GM21367 (cell line): ENCODE measurements at regions not wholly inside any gene's neighbourhood (a gene's known extent, or its start where the extent isn't known, plus 50 kb on each side); places are given as distances from the start of the nearest gene placed in this dataset.
"Not testable (repeated sequence)": the region's sequence is repeated elsewhere in the genome, so short reads cannot be mapped to it uniquely, and the experiment has no call there.

Source experiments
- ATAC-seq: cut with Tn5 transposase; IDR thresholded peaks from one replicate; pipeline ENCODE4 v1.9.1; 2021; ENCODE audit not compliant: unreplicated experiment

DNA sequence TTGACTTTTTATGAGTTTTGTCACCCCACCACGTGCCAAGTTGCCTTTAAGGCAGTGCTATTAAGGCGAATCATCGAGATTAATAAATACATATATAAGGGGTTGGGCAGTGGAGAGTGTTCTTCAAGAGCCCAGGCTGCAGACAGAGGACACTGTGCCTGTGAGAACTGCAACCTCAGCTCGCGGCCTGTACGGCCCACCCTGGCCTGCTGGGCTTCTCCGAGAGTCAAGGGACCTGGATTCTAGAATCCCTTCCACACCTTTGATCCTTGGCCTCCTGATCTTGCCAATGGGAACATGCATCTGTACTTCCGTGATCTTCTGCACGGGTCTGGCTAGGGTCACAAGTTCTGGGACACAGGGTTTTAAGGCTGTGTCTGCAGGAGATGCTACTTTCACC lies 54.5 kb downstream of the IRX5 start:
- no peak for ATAC-seq

DNA sequence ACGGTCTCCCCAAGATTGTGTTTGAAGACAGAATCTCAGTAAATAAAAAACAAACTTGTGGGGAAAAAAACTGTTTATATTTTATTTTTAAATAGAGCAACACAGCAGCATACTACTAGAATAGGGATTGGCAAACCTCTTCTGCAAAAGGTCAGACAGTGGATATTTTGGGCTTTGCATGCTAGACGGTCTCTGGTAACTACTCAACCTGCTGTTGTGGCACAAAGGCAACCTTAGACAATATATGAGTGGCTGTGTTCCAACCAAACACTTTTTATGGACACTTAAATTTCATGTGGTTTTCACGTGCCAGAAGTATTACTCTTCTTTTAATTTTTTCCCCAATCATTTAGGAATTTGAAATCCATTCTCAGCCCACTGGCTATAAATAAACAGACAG lies 55.0 kb downstream of the IRX5 start:
- no peak for ATAC-seq

DNA sequence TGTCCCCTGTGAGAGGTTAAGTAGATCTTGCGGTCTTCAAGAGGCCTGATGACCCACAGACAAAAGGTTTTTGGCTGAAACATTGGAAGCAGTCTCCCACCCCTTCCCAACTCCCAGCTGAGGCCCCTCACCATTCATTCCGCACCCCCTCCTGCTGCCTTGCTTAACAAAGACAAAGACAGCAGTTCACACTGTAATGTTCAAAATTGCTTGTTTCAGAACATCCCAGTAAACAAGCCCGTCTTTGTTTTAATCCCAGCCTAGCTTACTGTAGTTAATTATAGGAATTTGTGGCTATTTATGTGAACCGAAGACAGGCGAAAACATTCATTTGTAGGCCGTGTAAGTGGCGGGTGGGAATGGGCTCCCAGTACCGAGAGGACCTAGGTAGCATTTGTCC lies 55.7 kb downstream of the IRX5 start:
- ATAC-seq: no peak

DNA sequence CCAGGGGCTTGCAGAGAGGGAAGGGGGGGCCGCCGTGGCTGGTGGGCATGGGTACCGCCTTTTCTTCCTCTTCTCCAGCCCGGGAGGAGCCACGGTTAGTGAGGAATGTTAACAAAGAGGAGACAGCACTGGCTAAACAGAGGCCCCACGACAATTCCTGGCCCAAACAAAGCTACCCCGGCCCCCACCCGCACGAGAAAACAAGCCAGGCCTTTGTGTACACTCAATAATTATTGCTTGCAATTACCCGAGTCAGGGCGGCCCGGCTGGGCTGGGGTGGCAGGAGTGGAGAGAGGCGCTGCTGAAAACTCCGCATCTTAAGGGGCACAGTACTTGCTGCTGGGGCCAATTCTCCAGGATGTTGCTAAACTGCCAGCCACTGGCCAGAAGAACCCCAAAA lies 56.4 kb downstream of the IRX5 start:
- no peak for ATAC-seq

DNA sequence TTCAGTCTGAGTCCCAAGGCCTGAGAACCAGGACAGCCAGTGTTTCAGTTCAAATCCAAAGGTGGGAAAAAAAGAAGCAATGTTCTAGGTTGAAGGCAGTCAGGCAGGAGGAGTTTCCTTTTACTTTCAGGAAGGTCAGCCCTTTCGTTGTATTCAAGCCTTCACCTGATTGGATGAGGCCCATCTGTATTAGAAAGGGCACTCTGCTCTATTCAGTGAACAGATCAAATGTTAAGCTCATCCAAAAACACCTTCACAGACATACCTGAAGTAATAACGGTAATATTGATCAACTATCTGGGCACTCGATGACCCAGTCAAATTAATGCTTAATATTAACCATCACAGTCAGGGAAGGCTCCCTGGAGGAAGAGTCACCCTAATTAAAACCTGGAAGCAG lies 60.9 kb downstream of the IRX5 start:
- no peak for ATAC-seq

DNA sequence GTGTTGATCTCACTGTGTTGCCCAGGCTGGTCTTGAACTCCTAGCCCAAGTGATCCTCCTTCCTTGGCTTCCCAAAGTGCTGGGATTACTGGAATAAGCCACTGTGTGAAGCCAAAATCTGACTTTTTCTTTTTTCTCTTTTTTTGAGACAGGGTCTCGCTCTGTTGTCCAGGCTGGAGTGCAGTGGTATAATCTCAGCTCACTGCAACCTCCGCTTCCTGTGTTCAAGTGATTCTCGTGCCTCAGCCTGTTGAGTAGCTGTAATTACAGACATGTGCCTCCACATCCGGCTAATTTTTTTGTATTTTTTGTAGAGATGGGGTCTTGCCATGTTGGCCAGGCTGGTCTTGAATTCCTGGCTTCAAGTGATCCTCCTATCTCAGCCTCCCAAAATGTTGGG lies 61.3 kb downstream of the IRX5 start:
- not testable (repeated sequence) for ATAC-seq

DNA sequence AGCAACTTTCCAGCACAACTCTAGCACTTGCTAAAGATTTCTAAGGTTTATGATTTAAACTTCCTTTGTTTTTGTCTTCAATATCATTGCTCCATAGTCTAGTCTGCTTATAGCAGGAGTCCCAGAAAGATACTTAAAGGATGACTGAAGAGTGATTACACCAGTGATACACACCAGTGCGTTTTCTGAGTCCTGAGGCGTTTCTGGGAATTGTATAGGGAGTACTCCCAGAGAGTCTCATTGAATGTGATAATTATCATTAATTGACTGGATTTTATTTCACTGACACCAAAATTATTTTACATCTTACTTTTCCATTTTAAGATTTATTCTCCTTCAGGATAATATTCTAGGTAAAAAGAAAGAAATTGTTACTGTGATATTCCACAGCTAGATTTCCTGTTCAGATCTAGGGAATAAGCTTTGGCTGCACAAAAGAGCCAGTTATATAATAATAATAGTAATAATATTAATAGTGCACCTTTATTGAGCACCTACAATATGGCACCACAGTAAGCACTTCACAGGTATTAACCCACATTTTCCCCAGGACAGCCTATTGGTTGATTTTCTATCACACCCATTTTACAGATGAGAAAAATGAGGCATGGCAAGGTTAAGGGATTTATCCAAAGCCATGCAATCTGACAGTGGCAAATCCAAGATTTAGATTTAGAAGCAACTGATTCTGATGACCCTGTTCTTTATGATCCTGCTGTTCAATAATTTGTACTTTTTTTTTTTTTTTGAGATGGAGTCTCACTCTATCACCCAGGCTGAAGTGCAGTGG lies 62.6 kb downstream of the IRX5 start:
- no peak for ATAC-seq

DNA sequence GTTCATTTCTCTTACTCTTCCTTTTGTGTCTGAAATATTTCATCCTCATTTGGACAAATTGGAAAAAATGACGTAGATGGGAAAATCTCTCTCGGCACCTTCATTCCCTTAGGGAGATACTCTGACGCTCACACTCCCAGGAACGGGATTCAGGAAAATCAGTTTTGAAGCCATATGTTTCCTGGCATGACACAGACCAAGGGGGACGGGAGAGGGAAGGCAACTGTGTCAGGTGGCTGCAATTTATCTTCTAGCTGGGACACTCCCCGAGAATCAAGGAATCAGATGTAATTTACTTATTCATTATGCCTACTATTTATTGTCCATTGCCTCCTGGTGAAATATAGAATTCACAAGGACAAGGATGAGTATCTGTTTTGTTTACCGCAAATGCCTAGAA lies 65.5 kb downstream of the IRX5 start:
- ATAC-seq: no peak

DNA sequence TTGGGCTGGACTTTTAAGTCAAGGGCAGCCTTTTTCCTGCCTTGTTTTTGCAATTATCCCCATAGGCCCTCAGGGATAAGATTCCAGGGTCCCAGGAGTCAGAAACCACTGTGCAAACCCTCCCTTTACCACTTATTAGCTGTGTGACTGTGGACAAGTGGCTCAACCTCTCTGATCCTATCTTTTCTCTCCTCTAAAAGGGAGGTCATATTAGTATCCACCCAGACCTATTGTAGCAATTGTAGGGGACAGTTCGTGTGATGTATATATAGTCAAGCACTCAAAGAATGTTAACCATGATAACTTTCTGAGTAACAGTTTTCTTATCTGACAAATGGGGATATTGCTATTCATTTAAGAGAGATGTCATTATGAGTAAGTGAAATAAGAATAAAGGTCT lies 68.2 kb downstream of the IRX5 start:
- no peak for ATAC-seq

DNA sequence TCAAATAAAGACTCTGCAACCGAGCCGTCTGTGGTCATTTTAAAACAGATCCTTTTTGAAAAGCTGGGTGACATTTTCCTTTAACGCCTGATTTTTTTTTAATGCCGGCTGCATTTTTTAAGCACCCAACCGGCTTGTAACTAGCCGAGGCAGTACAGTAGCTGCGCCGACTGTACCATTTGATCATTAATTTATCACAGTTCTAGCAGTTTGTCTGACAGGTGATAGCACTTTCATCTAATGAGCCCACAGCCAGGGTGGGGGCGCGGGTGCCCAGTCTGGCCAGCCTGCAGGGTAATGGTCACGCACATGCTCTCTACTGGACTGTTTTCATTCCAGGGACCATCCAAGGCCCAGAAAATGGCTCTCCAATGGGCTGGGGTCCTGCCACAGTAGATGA lies 68.8 kb downstream of the IRX5 start:
- ATAC-seq: no peak

DNA sequence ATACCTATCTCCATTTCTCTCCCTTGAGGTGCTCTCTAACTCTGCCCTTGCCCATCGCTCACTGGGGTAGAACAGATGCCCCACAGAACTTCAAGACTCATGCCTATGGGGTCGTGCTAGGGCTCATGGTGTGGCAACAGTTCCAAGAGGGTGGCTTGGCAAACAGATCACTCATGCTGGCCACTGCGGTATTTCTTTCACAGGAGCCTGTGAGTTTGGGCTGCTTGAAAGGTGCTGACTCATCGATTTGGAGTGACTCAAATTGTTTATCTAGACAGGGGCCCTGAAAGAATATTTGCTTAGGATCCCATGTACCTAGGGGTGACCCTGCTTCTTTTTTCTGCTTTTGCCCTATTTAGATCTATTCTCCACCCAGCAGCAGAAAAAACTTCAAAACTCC lies 69.9 kb downstream of the IRX5 start:
- no peak for ATAC-seq

DNA sequence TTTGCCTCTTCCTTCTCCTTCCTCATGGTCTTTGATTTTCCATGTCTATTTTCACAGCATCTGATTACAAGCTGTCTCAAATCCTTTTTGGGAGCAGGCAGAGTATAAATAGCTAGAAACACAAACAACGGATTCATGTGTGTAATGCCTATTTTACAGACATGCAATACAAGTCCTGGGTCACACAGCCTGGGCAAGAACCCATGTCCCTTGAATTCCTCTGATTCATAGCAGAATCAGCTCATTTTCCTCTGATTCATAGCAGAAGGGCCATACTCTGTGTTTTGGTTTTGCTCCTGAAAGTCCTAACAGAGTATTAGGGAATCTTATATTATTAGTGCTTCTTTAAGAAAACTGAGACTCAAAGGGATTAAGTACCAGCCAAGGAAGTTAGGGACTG lies 71.3 kb downstream of the IRX5 start:
- ATAC-seq: no peak

DNA sequence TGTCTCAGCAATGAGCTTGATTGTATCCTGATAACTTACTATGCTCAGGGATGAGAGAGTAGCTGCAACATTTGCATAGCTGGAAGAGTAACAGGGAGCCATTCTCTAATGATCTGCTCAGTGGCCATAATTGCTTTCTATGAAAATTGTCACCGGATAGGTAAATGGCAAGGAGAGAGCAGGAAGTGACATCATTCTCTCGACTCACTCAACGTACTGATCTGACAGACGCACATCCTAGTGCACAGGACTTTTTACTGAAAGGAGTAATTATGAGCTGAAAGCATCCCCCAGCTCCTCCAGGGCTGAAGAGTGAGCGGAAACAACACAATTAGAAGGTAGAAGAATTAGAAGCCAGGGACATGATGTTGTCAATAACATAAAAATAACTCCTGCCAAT lies 71.8 kb downstream of the IRX5 start:
- no peak for ATAC-seq

DNA sequence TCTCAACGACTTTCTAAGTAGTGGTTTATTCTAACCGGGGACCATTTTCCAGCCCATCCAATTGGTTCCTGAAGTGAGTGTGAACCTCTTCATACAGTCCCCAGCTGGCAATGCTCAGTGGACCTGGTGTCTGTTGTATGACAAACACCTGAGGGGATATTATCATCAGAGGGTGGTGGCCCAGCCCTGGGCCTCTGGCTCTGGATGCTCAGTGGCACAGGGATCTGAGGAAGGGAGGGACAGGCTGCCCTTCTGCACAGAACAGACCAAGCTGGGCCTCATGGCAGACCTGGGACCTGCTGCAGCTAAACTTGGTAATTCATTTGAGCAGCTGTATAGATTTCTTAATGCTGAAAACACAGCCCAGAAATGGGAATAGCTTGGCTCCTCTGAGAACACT lies 72.6 kb downstream of the IRX5 start:
- no peak for ATAC-seq

DNA sequence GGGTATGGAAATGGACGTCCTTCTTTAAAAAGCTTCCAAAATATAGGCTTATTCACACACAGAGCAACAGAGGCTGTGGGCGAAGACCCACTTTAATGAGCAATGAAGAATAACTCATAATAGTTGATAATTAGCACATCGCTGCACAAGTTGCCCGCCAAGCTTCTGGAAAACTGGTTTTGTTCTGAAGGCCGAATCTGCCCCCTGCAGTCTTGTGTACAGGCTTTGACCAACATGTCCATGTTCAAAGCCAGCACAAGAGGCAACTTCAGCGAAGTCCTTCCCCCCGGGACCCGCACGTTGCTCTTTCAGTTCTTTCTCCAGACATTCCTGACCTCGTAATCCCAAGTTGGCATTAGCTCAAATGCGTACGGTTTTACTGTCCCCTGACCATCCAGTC lies 73.3 kb downstream of the IRX5 start:
- ATAC-seq: no peak

DNA sequence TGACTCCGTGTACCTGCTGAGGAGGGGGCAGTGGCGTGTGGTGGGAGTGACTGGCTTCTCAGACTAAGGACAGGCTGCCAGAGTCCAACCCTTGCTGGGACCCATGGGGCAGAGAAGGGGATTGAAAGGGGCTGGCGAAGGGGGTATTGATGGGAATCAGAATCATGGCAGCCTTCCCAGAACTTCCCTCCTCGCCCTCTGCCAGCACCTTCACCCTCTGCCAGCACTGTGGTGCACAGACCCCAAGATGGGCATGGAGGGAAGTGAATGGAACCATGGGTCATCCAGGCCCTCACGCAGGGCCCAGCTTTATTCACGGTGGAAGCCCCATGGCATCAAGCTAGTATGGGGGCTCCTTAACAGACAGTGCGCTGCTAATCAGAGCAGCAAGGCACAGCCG lies 76.8 kb downstream of the IRX5 start:
- ATAC-seq: no peak

DNA sequence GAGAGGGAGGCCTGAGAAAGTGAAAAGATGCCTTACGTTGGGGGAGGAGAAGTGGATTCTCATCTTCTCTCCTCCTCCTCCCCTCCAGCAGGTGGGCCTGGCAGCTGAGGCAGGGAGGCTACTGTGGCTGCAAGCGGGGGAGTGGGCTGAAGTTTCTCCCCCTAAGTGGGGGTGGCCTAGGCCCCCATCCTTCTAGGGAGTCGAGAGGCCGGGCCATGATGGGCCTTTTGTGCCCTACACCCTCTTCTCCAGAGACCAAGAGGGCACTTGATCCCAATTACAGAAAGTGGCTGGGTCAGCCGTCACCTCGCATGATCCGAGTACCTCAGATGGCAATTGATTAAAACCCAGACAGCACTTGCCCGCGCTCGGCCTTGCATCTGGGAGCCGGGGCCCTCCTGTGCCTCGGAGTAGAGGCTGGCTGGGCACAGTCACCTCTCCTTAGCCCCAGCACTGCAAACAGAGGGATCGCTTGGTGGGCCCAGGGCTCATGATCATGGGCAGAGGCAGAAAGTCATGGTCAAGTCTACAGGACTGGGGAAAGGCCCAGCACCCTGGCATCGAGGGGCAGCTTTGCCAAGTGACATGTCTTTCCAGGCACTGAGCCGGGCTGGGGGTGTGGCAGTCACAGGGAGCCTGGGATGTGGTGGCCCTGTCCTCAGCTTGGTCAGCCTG lies 78.3 kb downstream of the IRX5 start:
- ATAC-seq: no peak

DNA sequence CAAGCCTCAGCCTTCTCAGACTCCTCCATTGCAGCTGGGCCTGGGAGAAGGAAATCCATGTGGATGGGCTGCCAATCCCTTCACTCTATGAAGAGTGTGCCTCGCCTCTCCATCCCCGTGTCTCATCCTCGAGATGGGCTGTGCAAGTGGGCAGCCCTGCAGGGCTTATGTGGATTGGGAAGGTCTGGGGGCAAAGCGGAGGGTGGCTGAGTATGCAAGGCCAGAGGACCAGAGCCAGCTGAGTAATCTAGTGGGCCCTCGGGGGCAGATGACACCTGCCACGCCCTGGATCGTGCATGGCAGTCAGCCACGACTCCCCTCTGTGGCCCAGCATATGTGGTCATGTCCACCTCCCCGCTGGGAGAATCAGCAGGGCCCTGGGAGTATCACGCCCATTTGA lies 78.9 kb downstream of the IRX5 start:
- ATAC-seq: no peak

DNA sequence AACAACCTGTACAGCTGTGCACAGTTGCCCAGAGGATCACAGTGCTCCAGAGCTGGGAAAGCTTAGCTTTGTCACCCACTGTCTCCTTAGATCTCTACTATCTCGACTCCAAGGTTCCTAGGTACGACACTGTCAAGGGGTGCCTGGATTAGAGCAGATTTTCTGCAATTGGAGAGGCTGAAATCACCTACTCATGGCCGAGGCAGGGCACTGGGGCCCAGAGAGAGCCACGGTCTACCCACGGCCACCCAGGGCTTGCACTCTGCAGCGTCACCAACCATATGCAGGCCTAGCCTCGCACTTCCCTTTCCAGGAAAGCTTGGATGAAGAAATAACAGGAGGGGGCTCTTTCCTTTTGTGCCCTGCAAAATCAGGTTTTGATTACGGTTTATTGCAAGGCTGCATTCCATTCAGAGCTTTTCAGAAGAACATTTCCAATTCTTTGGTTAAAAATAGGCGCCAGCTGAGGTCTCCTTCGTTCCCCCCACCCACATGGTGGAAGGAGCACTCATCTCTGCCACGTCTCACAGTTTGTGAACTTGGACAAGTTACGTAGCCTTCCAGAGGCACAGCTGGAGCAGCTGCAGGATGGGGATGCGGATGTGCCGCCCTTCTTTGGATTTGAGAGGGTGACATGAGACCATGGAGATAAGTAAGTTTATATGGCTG lies 80.0 kb downstream of the IRX5 start:
- ATAC-seq: no peak

DNA sequence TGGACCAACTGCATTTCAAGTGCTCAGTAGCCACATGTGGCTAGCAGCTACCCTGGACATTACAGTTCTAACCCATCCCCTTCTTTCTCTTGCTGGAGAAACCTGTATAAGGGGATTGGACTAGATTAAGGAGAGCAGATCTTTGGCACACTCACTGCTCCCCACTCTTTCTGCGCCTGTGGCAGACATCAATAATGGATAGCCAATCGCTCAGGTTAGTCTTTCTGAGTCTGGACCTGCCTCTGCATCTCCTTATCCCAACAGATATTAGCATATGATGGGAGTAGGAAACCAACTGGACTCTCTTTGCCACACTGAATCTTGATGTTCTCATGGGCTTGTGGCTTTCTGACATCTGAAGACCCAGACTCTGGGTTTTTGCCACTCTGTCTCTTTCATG lies 81.7 kb downstream of the IRX5 start:
- ATAC-seq: no peak

DNA sequence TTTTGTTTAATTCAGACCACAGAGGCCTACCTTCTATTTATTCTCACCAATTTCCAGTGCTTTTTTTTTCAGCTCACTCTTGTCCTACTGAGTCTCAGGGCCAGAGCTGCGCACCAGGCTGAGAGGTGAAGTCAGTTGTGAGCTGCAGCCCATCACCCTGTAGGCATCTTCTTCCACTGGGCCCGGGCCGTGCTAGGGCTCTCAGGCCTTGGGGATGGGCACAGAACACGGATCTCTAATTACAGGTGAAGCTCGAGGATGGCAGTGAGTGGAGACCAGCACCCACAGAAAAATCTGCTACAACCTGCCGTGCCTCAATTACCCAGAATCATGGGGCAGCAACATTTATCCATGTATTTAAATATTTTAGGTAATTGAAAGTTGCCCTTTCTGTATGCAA lies 82.1 kb downstream of the IRX5 start:
- no peak for ATAC-seq

DNA sequence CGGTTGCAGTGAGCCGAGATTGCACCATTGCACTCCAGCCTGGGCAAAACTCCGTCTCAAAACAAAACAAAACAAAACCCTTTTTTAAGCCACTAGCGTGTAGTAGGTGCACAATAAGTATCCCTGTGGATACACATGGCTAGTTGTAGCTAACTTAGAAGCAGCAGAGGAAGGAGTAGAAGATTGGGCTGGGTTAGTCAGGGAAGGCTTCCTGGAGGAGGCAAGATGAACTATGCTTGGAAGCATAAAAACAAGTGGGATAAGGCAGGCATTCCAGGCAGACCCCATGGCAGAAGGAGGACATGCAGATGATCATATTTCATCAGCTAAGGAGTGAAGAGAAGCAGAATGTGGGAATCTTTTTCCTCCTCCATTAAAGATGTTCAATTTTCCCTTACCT lies 83.4 kb downstream of the IRX5 start:
- ATAC-seq: no peak
